GM21737 (cell line): ENCODE measurements at regions not wholly inside any gene's neighbourhood (a gene's known extent, or its start where the extent isn't known, plus 50 kb on each side); places are given as distances from the start of the nearest gene placed in this dataset.
"Not testable (repeated sequence)": the region's sequence is repeated elsewhere in the genome, so short reads cannot be mapped to it uniquely, and the experiment has no call there.

ENCODE experiments used
- ATAC-seq: cut with Tn5 transposase; IDR thresholded peaks from one replicate; pipeline ENCODE4 v1.9.1; 2021; ENCODE audit warnings: mild to moderate bottlenecking, moderate library complexity; ENCODE audit not compliant: unreplicated experiment

DNA sequence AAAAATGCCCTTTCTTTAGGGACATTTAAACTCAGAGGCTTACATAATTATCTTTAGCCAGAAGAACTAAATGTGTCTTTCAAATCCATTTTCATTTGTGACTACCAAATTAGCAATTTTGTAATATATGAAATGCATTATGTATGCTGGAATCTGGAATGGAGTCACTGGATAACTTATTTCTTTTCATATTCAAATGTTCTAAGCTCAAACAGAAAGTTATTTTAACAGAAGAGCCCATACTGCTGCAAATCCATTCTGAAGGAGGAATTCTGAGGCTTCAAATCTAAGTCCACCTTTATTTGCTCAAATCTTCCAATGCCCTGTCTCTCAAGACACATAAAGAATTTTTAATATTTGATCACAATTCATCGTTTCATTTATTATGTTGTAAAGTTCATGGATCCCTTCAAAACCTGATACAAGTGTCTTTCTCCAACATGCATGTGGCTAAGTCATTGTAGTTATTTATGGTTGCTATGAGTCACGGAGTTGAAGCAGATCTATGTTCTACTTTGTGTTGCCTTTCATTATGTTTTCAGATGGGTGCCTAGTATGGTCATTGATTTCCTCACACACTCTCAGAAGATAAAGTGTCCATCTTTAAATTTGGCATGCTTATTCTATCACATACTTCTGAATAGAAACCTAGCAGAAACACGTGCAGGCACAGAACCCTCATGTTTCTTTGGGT, 214.8 kb upstream of the GCFC2 start:
- ATAC-seq: no peak

DNA sequence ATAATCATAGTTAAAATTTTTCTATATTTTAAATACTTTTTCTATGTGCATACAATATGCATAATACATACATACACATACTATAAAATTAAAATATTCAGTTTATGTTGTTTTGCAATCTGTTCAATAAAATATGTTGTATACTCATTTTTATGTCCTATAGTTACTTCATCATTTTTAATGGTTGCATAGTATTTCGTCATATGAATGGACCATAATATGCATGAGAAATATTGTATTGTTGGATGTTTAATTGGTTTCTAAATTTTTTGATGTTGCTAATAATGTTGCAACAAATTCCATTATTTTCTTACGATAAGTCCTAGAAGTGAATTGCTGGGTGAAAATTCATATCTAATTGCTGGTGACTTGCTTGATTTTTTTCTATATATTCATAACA, 211.5 kb upstream of the GCFC2 start:
- no peak for ATAC-seq

DNA sequence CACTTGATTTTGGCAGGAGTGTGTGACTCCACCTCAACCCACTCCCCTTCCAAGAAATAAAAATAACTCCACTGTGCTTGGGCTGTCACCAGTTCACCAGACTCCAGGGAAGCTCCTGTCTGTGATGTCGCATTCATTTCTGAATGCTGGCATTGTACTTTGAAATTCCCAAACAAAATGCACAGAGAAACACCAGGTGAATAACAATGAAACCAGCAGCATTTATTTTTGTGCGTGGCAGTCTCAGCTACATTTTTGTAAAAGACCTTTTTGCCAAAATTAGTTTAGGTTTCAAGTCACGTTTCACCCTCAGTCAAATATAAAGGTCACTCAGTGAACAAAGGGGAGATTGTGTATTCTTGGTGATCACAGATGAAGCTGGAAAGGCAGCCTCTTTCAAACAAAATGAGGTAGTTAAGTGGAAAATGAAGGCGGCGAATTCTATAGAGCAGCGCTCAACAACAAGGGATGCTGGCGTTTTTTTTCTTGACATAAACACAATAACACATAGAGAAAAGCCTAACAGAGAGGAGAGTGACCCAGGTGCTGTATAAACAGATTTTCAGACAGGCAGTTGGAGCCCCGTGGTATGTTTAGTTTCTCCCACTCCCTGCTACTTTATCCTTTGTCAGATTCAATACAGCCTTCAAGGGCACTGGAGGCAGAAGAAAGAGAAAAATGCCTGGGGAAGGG, 210.3 kb upstream of the GCFC2 start:
- ATAC-seq: no peak

DNA sequence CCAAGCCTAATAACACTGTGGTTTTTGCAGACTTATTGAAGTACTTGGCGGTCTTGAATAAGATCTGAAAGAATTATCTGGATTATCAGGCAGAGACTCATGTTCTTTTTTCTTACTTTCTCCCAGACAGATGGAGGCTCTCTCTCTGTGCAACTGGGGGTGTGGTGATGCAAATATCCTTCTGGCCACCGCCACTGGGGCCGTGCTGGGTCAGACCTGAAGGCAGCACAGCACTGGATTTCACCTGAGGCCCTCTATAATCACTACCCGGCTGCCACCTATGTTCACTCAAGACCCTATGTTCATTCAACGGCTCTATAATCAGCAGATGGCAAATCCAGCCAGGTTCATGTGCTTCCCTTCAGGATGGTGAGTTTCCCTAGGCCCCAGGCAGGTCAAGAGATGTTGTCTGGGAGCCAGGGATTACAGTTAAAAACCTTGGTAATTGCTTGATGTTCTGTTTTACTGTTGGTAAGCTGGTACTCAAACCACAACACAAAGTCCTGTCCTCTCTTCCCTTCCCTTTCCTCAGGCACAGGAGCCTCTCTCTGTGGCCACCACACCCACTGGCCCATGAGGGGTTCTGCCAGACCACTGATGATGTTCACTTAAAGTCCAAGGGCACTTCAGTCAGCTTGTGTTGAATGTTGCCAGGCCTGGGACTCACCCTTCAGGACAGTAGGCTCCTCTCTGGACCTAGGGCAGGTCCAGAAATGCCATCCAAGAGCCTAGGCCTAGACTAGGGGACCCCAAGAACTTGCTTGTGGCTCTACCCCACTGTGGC, 205.3 kb upstream of the GCFC2 start:
- no peak for ATAC-seq

DNA sequence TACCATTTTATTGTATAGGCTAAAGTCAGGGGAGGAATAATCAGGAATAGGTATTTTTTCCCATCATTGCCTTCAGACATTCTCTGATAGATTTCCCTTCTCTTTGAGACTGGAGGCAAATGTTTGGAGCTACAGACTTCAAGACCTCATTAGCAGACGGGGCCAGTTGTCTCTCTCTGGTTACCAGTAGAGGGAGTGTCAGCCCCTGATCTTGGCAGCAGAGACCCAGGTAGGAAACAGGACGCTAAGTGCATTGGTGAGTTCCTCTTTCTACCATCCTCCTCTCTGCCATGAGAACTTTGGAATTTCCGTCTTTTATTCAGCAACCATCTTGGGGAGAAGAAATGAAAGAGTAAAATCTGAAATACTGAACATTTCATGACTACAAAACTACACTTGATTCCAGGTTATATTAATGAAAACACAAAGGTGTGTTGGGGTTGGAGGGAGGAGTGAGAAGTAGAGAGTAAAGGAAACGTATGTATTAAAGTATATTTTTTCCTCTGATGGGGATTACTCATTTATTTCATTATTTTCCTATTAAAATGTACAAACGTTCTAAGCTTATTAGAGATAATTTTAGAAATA, 186.2 kb upstream of the GCFC2 start:
- peak; percentile 67 for ATAC-seq

DNA sequence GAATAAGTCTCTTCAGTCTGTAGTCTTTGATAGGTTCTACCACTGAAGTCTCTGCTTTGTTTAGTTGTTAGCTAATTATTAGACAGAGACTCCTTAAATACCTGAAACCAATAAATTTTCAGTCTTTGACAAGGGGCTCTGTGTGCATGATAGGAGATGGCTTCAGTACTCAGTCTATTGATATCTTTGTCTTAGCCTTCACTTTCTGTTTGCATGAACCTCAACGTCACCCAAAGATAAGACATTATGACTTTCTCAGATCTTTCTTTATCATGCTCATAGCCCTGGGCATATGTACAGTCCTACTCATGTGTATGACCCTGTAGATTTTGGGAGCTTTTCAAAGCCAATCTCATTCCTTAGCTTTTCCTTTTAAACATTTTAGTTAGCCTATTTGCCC, 183.5 kb upstream of the GCFC2 start:
- no peak for ATAC-seq

DNA sequence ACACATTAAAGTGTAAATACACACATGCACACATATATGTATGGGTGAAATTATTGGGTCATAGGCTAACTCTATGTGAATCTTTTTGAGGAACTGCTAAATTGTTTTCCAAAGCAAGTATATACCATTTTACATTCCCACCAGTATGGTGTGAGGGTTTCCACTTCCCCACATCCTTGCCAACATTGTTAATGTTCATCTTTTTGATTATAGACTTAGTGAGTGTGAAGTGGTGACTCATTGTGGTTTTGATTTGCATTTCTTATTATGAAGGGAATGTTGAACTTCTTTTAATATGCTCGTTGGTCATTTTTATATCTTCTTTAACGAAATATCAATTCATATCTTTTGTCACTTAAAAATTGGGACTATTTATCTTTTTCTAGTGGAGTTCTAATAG, 181.8 kb upstream of the GCFC2 start:
- no peak for ATAC-seq

DNA sequence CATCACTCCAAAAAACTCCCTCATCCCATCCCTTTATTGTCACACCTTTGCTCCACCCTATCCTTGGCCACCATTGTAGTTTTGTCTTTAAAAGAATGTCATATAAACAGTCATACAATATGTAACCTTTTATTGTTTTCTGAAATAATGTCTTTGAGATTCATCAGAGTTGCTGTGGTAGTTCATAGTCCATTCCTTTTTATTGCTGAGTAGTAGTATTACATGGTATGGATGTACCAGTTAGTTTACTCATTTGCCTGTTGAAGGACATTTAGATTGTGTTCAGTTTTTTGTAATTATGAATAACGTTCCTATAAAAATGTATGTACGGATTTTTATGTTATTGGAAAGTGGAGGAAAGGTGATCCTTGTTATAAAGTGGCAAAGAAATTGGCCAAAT, 171.8 kb upstream of the GCFC2 start:
- no peak for ATAC-seq

DNA sequence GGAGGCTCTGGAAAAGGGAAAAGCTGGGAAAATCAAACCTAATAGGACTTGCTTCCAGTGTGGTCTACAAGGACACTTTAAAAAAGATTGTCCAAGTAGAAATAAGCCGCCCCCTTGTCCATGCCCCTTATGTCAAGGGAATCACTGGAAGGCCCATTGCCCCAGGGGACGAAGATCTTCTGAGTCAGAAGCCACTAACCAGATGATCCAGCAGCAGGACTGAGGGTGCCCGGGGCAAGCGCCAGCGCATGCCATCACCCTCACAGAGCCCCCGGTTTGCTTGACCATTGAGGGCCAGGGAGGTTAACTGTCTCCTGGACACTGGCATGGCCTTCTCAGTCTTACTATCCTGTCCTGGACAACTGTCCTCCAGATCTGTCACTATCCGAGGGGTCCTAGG, 164.9 kb upstream of the GCFC2 start:
- ATAC-seq: not testable (repeated sequence)

DNA sequence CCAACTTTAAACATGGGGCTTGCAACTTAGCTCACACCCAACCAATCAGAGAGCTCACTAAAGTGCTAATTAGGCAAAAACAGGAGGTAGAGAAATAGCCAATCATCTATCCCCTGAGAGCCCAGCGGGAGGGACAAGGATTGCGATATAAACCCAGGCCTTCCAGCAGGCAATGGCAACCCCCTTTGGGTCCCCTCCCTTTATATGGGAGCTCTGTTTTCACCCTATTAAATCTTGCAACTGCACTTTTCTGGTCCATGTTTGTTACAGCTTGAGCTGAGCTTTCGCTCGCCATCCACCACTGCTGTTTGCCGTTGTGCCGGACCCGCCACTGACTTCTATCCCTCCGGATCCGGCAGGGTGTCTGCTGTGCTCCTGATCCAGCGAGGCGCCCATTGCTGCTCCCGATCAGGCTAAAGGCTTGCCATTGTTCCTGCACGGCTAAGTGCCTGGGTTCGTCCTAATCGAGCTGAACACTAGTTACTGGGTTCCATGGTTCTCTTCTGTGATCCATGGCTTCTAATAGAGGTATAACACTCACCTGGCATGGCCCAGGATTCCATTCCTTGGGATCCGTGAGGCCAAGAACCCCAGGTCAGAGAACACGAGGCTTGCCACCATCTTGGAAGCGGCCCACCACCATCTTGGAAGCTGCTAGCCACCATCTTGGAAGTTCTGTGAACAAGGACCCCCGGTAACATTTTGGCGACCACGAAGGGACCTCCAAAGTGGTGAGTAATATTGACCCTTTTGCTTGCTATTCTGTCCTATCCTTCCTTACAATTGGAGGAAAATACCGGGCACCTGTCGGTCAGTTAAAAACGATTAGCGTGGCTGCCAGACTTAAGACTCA, 161.3 kb upstream of the GCFC2 start:
- not testable (repeated sequence) for ATAC-seq

DNA sequence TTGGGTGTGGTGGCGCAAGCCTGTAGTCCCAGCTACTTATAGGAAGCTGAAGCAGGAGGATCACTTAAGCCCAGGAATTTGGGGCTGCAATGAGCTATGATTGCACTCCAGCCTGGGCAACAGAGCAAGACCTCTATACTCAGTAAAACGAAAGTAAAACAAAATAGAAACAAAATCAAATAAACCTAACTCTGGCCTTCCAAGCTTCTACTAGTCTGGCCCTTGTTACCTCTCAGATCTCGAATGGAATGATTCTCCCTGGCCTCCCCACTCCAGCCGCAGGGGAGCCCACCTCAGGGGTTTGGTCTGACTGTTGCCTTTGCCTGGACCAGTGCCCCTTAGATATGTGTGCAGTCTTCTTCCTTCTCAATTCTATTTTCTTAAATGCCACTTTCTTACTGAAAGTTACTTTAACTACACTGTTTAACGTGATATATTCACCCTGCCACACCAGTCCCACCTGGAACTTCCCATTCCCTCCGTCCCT, 160.0 kb upstream of the GCFC2 start:
- ATAC-seq: no peak

DNA sequence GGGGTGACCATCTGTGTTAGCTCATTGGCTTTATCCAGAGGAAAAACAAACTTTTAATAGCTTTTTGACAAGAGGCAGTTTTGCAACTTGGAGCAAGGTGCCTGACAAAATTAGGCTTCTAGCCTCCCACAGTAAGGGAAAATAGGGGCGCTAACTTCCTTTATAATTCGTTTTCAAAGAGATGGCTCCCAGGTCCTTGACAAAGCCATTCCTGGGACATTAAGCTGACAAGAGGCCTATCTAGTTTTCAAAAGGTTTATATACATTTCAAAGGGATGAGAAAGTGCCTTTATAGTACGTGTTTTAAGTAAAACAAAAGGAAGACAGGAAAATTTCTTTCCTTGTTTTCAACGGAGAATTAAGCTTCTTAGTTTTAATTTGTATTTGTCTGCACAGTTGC, 159.4 kb upstream of the GCFC2 start:
- no peak for ATAC-seq

DNA sequence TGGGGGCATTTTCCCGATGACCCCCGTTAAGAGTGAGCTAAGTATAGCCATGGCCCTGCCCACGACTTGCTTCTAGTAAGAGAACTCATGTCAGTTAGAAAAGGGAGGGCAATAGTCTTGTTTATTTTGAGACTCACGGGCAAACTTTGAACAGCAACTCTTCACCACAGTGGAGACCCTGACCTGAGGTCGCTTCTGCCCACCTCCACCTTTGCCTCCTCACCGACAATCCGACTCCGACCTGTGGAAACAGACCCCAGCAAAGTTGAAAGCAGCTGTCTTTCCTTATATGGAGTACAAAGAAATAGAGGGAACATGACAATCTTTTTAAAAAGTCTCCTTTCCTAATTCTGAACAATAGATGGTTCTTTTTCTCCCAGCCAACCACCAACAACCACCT, 155.0 kb upstream of the GCFC2 start:
- ATAC-seq: no peak

DNA sequence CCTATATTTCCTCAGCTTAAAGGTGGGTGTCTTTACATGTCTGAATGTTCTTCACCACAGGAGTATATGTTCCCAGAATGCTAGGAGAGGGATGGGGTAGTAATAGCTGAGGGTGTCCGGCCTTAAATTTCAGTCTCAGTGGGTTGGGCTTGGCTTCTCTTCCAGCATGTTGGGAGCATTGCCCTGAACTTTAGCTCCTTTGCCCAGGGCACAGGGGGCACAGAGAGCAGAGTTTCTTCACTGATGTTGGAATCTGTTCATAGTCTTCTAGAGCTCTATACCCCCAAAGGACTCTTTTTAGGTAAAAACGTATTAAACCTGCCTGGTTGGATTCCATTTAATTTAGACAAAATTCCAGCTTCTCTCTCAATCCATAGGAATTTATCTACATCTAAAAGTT, 154.4 kb upstream of the GCFC2 start:
- no peak for ATAC-seq

DNA sequence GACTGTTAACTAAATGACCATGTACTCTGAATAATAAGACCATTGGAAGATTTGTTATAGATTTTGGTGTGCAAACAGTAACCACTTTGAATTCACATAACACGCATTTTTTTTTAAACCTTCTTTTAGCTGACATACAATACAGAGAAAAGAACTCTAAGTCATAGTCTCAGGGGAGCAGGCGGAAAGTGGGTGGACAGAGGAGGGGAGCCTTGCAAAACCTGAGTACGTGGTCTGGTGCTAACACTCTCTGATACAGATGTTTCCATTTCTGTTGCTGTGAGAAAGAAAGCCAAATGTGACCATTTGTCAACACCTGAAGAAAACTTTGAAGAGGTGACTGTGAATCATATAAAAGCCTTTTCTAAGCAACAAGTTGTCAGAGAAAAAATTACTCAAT, 151.8 kb upstream of the GCFC2 start:
- no peak for ATAC-seq

DNA sequence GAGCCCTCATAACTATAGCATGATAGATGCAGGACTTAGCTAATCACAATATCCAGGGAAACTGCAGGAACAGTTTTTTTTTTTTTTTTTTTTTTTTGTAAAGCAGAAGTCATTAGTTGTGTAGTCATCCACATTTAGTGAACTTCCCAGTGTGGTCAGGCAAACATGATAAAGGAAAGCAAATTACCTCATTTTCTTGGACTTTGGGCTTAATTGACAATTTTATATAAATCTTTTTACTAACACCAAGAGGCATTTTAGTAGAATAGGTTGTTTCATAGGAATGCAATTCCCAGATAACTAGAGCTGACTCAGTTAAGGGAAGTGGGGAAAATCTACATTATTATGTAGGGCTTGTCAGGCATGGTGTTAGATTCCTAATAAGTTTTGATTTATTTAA, 142.7 kb upstream of the GCFC2 start:
- no peak for ATAC-seq

DNA sequence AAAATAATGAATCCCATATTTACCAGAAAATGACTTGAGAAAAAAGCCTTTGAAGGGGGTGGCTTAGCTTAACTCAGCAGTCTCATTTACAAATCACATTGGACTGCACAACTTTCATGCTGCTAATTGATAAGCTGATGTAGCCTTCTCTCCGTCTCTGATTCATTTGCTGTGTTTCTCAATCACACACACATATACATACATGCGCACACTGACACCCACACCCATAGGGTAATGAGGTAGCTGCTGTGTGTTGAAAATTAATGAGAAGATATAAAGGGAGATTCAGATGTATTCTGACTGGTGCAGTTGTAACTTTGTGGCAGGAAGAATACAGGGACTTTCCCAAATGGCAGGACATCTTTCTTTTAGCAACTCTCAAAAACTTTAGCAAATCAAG, 141.9 kb upstream of the GCFC2 start:
- no peak for ATAC-seq

DNA sequence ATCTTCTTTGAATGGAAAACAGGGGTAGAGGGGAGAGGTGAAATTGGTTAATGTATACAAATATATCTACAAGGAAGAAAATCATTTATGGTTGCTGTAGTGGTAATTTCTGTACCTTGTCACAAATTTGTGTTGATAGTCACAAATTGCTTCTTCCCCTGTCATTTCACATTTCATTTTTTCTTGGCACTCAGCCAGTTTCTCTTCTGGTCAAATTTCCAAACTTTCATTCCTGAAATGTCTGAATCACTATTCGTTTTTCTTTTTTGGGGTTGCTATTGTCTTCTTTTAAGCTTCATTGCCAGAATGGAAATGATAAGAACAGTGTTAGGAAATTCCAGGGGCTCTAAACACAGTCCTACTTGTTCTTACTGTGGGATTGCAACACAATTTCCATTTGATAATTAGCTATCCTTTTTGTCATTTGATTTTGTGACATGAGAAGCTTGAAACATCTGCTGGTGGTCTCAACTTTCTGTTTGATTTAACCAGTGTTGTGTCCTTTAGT, 136.0 kb upstream of the GCFC2 start:
- ATAC-seq: no peak

DNA sequence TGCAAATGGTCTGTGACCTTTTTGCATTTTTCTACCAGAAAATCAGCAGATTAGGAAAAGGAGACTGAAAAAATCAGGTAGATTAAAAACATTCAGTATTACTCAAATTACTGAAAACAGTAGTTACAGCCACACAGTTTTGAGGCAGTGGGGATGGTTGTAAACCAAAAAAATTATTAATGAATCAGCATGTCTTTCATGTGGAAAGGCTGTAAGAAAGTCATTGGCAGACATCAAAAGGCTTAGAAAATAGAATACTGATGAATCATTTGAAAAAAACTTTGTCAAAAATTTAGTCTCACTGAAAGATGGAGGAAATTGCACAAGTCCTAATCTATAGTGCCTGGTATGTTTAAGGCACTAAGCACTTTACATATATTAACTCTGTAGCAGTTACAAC, 133.9 kb upstream of the GCFC2 start:
- no peak for ATAC-seq

DNA sequence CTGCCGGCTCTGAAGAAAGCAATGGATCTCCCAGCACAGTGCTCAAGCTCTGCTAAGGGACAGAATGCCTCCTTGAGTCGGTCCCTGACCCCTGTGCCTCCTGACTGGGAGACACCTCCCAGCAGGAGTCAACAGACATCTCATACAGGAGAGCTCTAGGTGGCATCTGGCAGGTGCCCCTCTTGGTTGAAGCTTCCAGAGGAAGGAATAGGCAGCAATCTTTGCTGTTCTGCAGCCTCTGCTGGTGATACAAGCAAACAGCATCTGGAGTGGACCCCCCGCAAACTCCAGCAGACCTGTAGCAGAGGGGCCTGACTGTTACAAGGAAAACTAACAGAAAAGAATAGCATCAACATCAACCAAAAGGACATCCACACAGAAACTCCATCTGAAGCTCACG, 123.9 kb upstream of the GCFC2 start:
- ATAC-seq: not testable (repeated sequence)
